IPS-15b (cell line): ENCODE measurements at regions not wholly inside any gene's neighbourhood (a gene's known extent, or its start where the extent isn't known, plus 50 kb on each side); places are given as distances from the start of the nearest gene placed in this dataset.
"Not testable (repeated sequence)": the region's sequence is repeated elsewhere in the genome, so short reads cannot be mapped to it uniquely, and the experiment has no call there.

Experiments
- H3K27me3 ChIP-seq: one replicate; pipeline ENCODE4 v1.6.1; 2013; ENCODE audit warnings: low read length; ENCODE audit not compliant: control insufficient read depth, insufficient read depth
- H3K36me3 ChIP-seq: one replicate; pipeline ENCODE4 v1.6.1; 2013; ENCODE audit warnings: low read length; ENCODE audit not compliant: control insufficient read depth, insufficient read depth
- H3K4me1 ChIP-seq: one replicate; pipeline ENCODE4 v1.6.1; 2013; ENCODE audit warnings: mild to moderate bottlenecking, low read length; ENCODE audit not compliant: control insufficient read depth, insufficient read depth
- H3K4me3 ChIP-seq: one replicate; pipeline ENCODE4 v1.5.1; 2013; ENCODE audit warnings: low read depth, low read length
- H3K9ac ChIP-seq: one replicate; pipeline ENCODE4 v1.6.1; 2013; ENCODE audit warnings: low read depth, mild to moderate bottlenecking, low read length
- H3K9me3 ChIP-seq: one replicate; pipeline ENCODE4 v1.6.1; 2013; ENCODE audit warnings: mild to moderate bottlenecking, low read length; ENCODE audit not compliant: control insufficient read depth, insufficient read depth

DNA sequence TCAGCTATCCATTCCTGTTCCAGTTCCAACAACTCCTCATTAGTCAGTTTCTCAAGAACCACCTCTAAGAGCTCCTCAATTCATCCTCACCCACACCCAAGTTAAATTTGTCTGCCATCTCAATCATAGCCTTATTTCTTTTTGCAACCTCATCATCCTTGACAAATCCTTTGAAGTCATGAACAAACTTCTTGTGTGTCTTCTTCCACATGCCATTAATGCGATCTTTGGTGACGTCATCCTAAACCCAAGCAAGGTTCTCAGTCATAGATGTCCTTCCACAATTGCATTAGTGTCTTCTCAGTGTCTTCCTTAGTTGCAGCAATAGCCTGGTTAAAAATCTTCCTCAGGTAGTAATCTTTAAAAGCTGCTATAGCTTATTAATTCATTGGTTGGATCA, 71.2 kb upstream of the FSIP2 start:
- H3K4me3 ChIP-seq, result no peak overlapping the region
- H3K9me3 ChIP-seq, result no peaks in the 10 kb centered on the region
- H3K9ac ChIP-seq, result no peak overlapping the region
- H3K36me3 ChIP-seq, result no peaks in the 10 kb centered on the region
- no peaks in the 10 kb centered on the region for H3K27me3 ChIP-seq
- no peaks in the 10 kb centered on the region for H3K4me1 ChIP-seq

- H3K4me3 ChIP-seq, result no peak overlapping the region
- H3K4me1 ChIP-seq, result no peaks in the 10 kb centered on the region
- no peak overlapping the region for H3K9ac ChIP-seq
- H3K36me3 ChIP-seq, result no peaks in the 10 kb centered on the region
- H3K9me3 ChIP-seq, result no peaks in the 10 kb centered on the region
- no peaks in the 10 kb centered on the region for H3K27me3 ChIP-seq
These were observed 69.9 kb upstream of the FSIP2 start for GRCh38 chr2:185668710-185669109.

DNA sequence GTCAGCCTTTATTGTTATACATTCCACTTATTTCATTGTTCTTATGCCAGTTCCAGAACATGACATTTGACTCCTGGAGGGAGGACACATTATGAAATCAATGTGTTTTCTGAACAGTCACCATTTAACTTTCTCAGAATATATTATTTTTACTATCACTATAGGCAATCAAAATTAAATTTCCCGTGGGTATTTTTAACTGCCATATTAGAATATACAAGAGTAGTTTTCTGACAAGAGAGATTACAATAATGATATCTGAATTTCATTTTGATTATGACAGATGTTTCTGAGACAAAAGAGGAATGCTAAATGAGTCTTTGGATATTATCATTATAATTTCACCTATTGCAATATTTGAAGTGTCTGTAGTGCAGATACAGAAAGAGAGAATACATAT, 64.4 kb upstream of the FSIP2 start:
- H3K9me3 ChIP-seq, result no peaks in the 10 kb centered on the region
- no peaks in the 10 kb centered on the region for H3K4me1 ChIP-seq
- no peaks in the 10 kb centered on the region for H3K27me3 ChIP-seq
- H3K4me3 ChIP-seq, result no peak overlapping the region
- no peaks in the 10 kb centered on the region for H3K36me3 ChIP-seq
- no peak overlapping the region for H3K9ac ChIP-seq

GRCh38 chr2:185676316-185676715, 62.3 kb upstream of the FSIP2 start:
- Histone ChIP-seq H3K4me3 (no peak overlapping the region), H3K4me1 (no peaks in the 10 kb centered on the region), H3K9me3 (no peaks in the 10 kb centered on the region), H3K27me3 (no peaks in the 10 kb centered on the region), H3K9ac (no peak overlapping the region), H3K36me3 (no peaks in the 10 kb centered on the region)

DNA sequence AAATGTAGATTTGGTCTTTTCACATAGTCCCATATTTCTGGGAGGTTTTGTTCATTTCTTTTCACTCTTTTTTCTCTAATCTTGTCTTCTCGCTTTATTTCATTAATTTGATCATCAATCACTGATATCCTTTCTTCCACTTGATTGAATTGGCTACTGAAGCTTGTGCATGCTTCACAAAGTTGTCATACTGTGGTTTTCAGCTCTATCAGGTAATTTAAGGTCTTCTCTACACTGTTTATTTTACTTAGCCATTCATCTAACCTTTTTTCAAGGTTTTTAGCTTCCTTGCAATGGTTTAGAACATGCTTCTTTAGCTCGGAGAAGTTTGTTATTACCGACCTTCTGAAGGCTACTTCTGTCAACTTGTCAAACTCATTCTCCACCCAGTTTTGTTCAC, 51.6 kb upstream of the FSIP2 start:
- not testable (repeated sequence) for H3K4me1 ChIP-seq, H3K9me3 ChIP-seq, H3K27me3 ChIP-seq, H3K9ac ChIP-seq, H3K4me3 ChIP-seq, H3K36me3 ChIP-seq

DNA sequence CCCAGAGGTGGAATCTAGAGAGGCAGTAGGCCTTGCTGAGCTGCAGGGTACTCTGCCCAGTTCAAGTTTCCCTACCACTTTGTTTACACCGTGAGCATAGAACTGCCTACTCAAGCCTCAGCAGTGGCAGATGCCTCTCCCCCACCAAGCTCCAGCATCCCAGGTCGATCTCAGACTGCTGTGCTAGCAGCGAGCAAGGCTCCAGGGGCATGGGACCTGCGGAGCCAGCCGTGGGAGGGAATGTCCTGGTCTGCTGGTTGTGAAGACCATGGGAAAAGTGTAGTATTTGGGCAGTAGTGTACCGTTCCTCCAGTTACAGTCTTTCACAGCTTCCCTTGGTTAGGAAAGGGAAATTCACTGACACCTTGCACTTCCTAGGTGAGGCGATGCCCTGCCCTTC, 50.6 kb upstream of the FSIP2 start:
- Histone ChIP-seq H3K4me1 (no peaks in the 10 kb centered on the region), H3K9ac (no peak overlapping the region), H3K4me3 (no peak overlapping the region), H3K9me3 (no peaks in the 10 kb centered on the region), H3K27me3 (no peaks in the 10 kb centered on the region), H3K36me3 (no peaks in the 10 kb centered on the region)
